Tibial nerve (tissue), 4 donors: ENCODE measurements at regions not wholly inside any gene's neighbourhood (a gene's known extent, or its start where the extent isn't known, plus 50 kb on each side); places are given as distances from the start of the nearest gene placed in this dataset.

Experiments
- DNase-seq, 2 donors: peaks; one replicate each; pipeline ENCODE4 v3.0.0-alpha.2; 2019; ENCODE audit warnings: low spot score in 2 of 2
- H3K27ac ChIP-seq, 4 donors: fragments of 200-600 bp; sonication (generic) in 3 of 4; one replicate each; pipeline ENCODE4 v1.5.1; 2017 to 2019; ENCODE audit warnings: mild to moderate bottlenecking in 1 of 4
- H3K27me3 ChIP-seq, 2 donors: fragments of 200-600 bp; sonication (generic) in 1 of 2; one replicate each; pipeline versions ENCODE4 v1.5.1 to v1.6.0; 2017 to 2019
- H3K36me3 ChIP-seq, 3 donors: fragments of 200-600 bp; sonication (generic); one replicate each; pipeline ENCODE4 v1.5.1; 2018 to 2019
- H3K4me1 ChIP-seq, 4 donors: fragments of 200-600 bp; sonication (generic) in 3 of 4; one replicate each; pipeline ENCODE4 v1.5.1; 2017 to 2019
- H3K4me3 ChIP-seq, 4 donors: fragments of 200-600 bp; sonication (generic) in 3 of 4; one replicate each; pipeline ENCODE4 v1.5.1; 2017 to 2019; ENCODE audit warnings: mild to moderate bottlenecking in 1 of 4, moderate library complexity in 1 of 4
- H3K9me3 ChIP-seq, 4 donors: fragments of 200-600 bp; sonication (generic) in 3 of 4; one replicate each; pipeline ENCODE4 v1.5.1; 2017 to 2019
- CTCF ChIP-seq, 5 experiments: fragments of 200-600 bp in 3 of 5; fragments of 450-650 bp in 2 of 5; sonication (generic) in 3 of 5; IDR thresholded peaks; one replicate each; pipeline ENCODE4 v1.5.1; 2016 to 2019; ENCODE audit warnings: antibody characterized with exemption in 5 of 5, mild to moderate bottlenecking in 3 of 5, moderate library complexity in 2 of 5
- EP300 ChIP-seq, 2 donors: sonication (generic); formaldehyde crosslinking; IDR thresholded peaks; one replicate each; pipeline ENCODE4 v1.6.1; 2017; ENCODE audit warnings: antibody characterized with exemption in 2 of 2, mild to moderate bottlenecking in 1 of 2
- POLR2A ChIP-seq, 2 donors: fragments of 450-650 bp; IDR thresholded peaks; one replicate each; pipeline ENCODE4 v1.6.1; 2017; ENCODE audit warnings: antibody characterized with exemption in 2 of 2, mild to moderate bottlenecking in 2 of 2, moderate library complexity in 2 of 2
- WGBS, 2 donors: methylation state at CpG; one replicate each; pipeline ENCODE4 v1.1.5; 2018; 5-methylcytosine and 5-hydroxymethylcytosine counted together

- Histone ChIP-seq H3K9me3 (no peaks in the 10 kb centered on the region), H3K27ac (no peak overlapping the region), H3K4me3 (no peak overlapping the region), H3K36me3 (no peaks in the 10 kb centered on the region), H3K27me3 (no peaks in the 10 kb centered on the region), H3K4me1 (no peaks in the 10 kb centered on the region)
- WGBS, 2 donors: 87 to 89% methylated on average over 5 of the region's 5 CpGs
- no peak for TF ChIP-seq EP300 (IDR thresholded peaks at IDR 0.05)
- no peak for TF ChIP-seq CTCF (IDR thresholded peaks at IDR 0.05)
- no peak for TF ChIP-seq POLR2A (IDR thresholded peaks at IDR 0.05)
- no peak for DNase-seq
Measured at GRCh38 chr3:10575601-10576160, 70.3 kb upstream of the ATP2B2 start.

- Histone ChIP-seq H3K4me3 (no peak overlapping the region), H3K27me3 (no peaks in the 10 kb centered on the region), H3K9me3 (no peaks in the 10 kb centered on the region), H3K36me3 (no peaks in the 10 kb centered on the region), H3K27ac (no peak overlapping the region), H3K4me1 (no peaks in the 10 kb centered on the region)
- no peak for DNase-seq
- TF ChIP-seq POLR2A (IDR thresholded peaks at IDR 0.05) (no peak), EP300 (IDR thresholded peaks at IDR 0.05) (no peak), CTCF (IDR thresholded peaks at IDR 0.05) (no peak)
- WGBS, 2 donors: 17 to 61% methylated on average over 1 to 7 of the region's 7 CpGs
Measured at GRCh38 chr3:10577486-10577885, 72.1 kb upstream of the ATP2B2 start.

GRCh38 chr3:10580426-10580825 lies 75.0 kb upstream of the ATP2B2 start:
- Histone ChIP-seq H3K36me3 (no peaks in the 10 kb centered on the region), H3K27me3 (no peaks in the 10 kb centered on the region), H3K4me1 (no peaks in the 10 kb centered on the region), H3K4me3 (no peak overlapping the region), H3K9me3 (no peaks in the 10 kb centered on the region), H3K27ac (no peak overlapping the region)
- 63 to 80% methylated on average over 8 of the region's 8 CpGs for WGBS, 2 donors
- DNase-seq: no peak
- TF ChIP-seq CTCF (IDR thresholded peaks at IDR 0.05) (no peak), POLR2A (IDR thresholded peaks at IDR 0.05) (no peak), EP300 (IDR thresholded peaks at IDR 0.05) (no peak)

GRCh38 chr3:10581251-10581650 lies 75.9 kb upstream of the ATP2B2 start:
- no peaks in the 10 kb centered on the region for H3K4me1 ChIP-seq
- no peak for DNase-seq
- no peaks in the 10 kb centered on the region for H3K9me3 ChIP-seq
- H3K4me3 ChIP-seq: no peak overlapping the region
- no peak overlapping the region for H3K27ac ChIP-seq
- WGBS, 2 donors: 39 to 42% methylated on average over 5 of the region's 5 CpGs
- TF ChIP-seq POLR2A (IDR thresholded peaks at IDR 0.05): no peak
- H3K27me3 ChIP-seq: no peaks in the 10 kb centered on the region
- H3K36me3 ChIP-seq: no peaks in the 10 kb centered on the region

GRCh38 chr3:10581716-10582115 lies 76.3 kb upstream of the ATP2B2 start:
- Histone ChIP-seq H3K9me3 (no peaks in the 10 kb centered on the region), H3K4me3 (no peak overlapping the region), H3K36me3 (no peaks in the 10 kb centered on the region), H3K27me3 (no peaks in the 10 kb centered on the region), H3K27ac (no peak overlapping the region), H3K4me1 (no peaks in the 10 kb centered on the region)
- DNase-seq: no peak
- whole genome bisulfite sequencing, 2 donors: 75 to 84% methylated on average over 8 of the region's 8 CpGs
- no peak for TF ChIP-seq CTCF (IDR thresholded peaks at IDR 0.05)
- no peak for TF ChIP-seq EP300 (IDR thresholded peaks at IDR 0.05)
- TF ChIP-seq POLR2A (IDR thresholded peaks at IDR 0.05): no peak

- no peak for DNase-seq
- H3K4me3 ChIP-seq: no peak overlapping the region
- TF ChIP-seq EP300 (IDR thresholded peaks at IDR 0.05) (no peak), POLR2A (IDR thresholded peaks at IDR 0.05) (no peak), CTCF (IDR thresholded peaks at IDR 0.05) (no peak)
- H3K36me3 ChIP-seq: no peaks in the 10 kb centered on the region
- H3K27ac ChIP-seq: no peak overlapping the region
- no peaks in the 10 kb centered on the region for H3K4me1 ChIP-seq
- no peaks in the 10 kb centered on the region for H3K27me3 ChIP-seq
- no peaks in the 10 kb centered on the region for H3K9me3 ChIP-seq
- 70 to 78% methylated on average over 3 of the region's 3 CpGs for WGBS, 2 donors
Measured at GRCh38 chr3:10582733-10583132, 77.3 kb upstream of the ATP2B2 start.
